ENCODE measurements at regions not wholly inside any gene's neighbourhood (a gene's known extent, or its start where the extent isn't known, plus 50 kb on each side); places are given as distances from the start of the nearest gene placed in this dataset.

- Histone ChIP-seq H3K9me3 (no peaks in the 10 kb centered on the region), H3F3A (replicated peaks; ENCODE audit: insufficient read depth) (no peaks in the 10 kb centered on the region), H3K36me3 (replicated peaks in 1 of 2; ENCODE audit: control insufficient read depth in 1 of 2, insufficient read depth in 2 of 2, low read length in 1 of 2) (no peaks in the 10 kb centered on the region), H3K9ac (no peak overlapping the region), H4K20me1 (ENCODE audit: insufficient read depth) (no peaks in the 10 kb centered on the region), H3K9me2 (no peaks in the 10 kb centered on the region), H3K27me3 (ENCODE audit: insufficient read depth) (no peaks in the 10 kb centered on the region), H3K79me2 (ENCODE audit: insufficient read depth) (no peaks in the 10 kb centered on the region), H2AFZ (ENCODE audit: low read depth) (no peak overlapping the region), H3K4me3 (ENCODE audit: low read depth in 2 of 2, low read length in 1 of 2) (no peak overlapping the region), H3K4me2 (no peak overlapping the region), H3K27ac (ENCODE audit: low read depth in 2 of 2, low read length in 1 of 2) (no peak overlapping the region), H3K4me1 (ENCODE audit: control insufficient read depth in 1 of 2, insufficient read depth in 2 of 2, low read depth in 1 of 2, low read length in 1 of 2) (peaks cover 0 to 7% of the 10 kb centered on the region in 2 experiments; a peak in 2 of 4 replicates)
- POLR2A ChIA-PET: no interaction called here
- no peak for DNase-seq
- WGBS (ENCODE audit: low lambda C conversion rate): 71% methylated on average over 3 of the region's 3 CpGs
- CTCF ChIA-PET: no interaction called here
- no peak for TF ChIP-seq CTCF (IDR thresholded peaks at IDR 0.05)
- no peak for TF ChIP-seq POLR2AphosphoS5 (IDR thresholded peaks at IDR 0.05; ENCODE audit: low read depth, low read length)
- no peak for TF ChIP-seq ELF1 (IDR thresholded peaks at IDR 0.05)
- no peak for TF ChIP-seq RXRA (IDR thresholded peaks at IDR 0.05; ENCODE audit: borderline replicate concordance, low read depth)
- TF ChIP-seq USF2 (IDR thresholded peaks at IDR 0.05; ENCODE audit: borderline replicate concordance, low read depth, low read length): no peak
- no peak for TF ChIP-seq RFX5 (IDR thresholded peaks at IDR 0.05; ENCODE audit: low read length)
These were observed 344.5 kb upstream of the NAV3 start for GRCh38 chr12:77485961-77486854.

GRCh38 chr12:77481687-77482086 is 349.0 kb upstream of the NAV3 start:
- H3K4me2 ChIP-seq: no peak overlapping the region
- no peak overlapping the region for H3K9ac ChIP-seq
- no peak overlapping the region for H3K4me3 ChIP-seq (ENCODE audit: low read depth in 2 of 2, low read length in 1 of 2)
- ChIA-PET CTCF (no interaction called here), POLR2A (no interaction called here)
- no peaks in the 10 kb centered on the region for H3K9me3 ChIP-seq
- DNase-seq: no peak
- no peaks in the 10 kb centered on the region for H3F3A ChIP-seq (replicated peaks; ENCODE audit: insufficient read depth)
- H3K79me2 ChIP-seq (ENCODE audit: insufficient read depth): no peaks in the 10 kb centered on the region
- no peaks in the 10 kb centered on the region for H3K27me3 ChIP-seq (ENCODE audit: insufficient read depth)
- no peaks in the 10 kb centered on the region for H4K20me1 ChIP-seq (ENCODE audit: insufficient read depth)
- TF ChIP-seq ELF1 (IDR thresholded peaks at IDR 0.05) (no peak), SMC3 (IDR thresholded peaks at IDR 0.05; ENCODE audit: low read depth, low read length) (no peak), YY1 (IDR thresholded peaks at IDR 0.05; ENCODE audit: low read depth) (no peak), FOSL2 (IDR thresholded peaks at IDR 0.05; ENCODE audit: borderline replicate concordance, low read depth) (no peak), TEAD4 (IDR thresholded peaks at IDR 0.05; ENCODE audit: borderline replicate concordance, insufficient read depth) (no peak), NRF1 (IDR thresholded peaks at IDR 0.05; ENCODE audit: low read depth, low read length) (no peak), GABPA (IDR thresholded peaks at IDR 0.05; ENCODE audit: low read depth) (no peak), CHD2 (IDR thresholded peaks at IDR 0.05; ENCODE audit: low read length, partially characterized antibody) (no peak), SIN3A (IDR thresholded peaks at IDR 0.05; ENCODE audit: borderline replicate concordance, low read depth, low read length) (no peak), MEF2A (IDR thresholded peaks at IDR 0.05; ENCODE audit: borderline replicate concordance, low read depth) (no peak), EP300 (IDR thresholded peaks at IDR 0.05; ENCODE audit: borderline replicate concordance in 1 of 2, low read depth in 1 of 2, low read length in 1 of 2) (no peak), PBX3 (IDR thresholded peaks at IDR 0.05) (no peak)
- H3K36me3 ChIP-seq (replicated peaks in 1 of 2; ENCODE audit: control insufficient read depth in 1 of 2, insufficient read depth in 2 of 2, low read length in 1 of 2): no peaks in the 10 kb centered on the region
- H2AFZ ChIP-seq (ENCODE audit: low read depth): no peak overlapping the region
- no peaks in the 10 kb centered on the region for H3K9me2 ChIP-seq
- 10% methylated on average over 1 of the region's 1 CpG for WGBS (ENCODE audit: low lambda C conversion rate)
- H3K4me1 ChIP-seq (ENCODE audit: control insufficient read depth in 1 of 2, insufficient read depth in 2 of 2, low read depth in 1 of 2, low read length in 1 of 2): no peaks in the 10 kb centered on the region
- H3K27ac ChIP-seq (ENCODE audit: low read depth in 2 of 2, low read length in 1 of 2): no peak overlapping the region
